Ascending aorta (tissue), 2 donors: ENCODE measurements at regions not wholly inside any gene's neighbourhood (a gene's known extent, or its start where the extent isn't known, plus 50 kb on each side); places are given as distances from the start of the nearest gene placed in this dataset.
A peak's percentile ranks its signal among the peaks of the same experiment; 100 is the strongest.

Experiments
- DNase-seq, 2 donors: peaks; one replicate each; pipeline ENCODE4 v3.0.0-alpha.2; 2019; ENCODE audit warnings: low spot score in 2 of 2
- H3K27ac ChIP-seq, 2 donors: fragments of 200-600 bp; sonication (generic); one replicate each; pipeline ENCODE4 v1.5.1; 2016 to 2017; ENCODE audit warnings: mild to moderate bottlenecking in 1 of 2
- H3K27me3 ChIP-seq: fragments of 200-600 bp; sonication (generic); one replicate; pipeline ENCODE4 v1.5.1; 2017
- H3K36me3 ChIP-seq, 2 donors: fragments of 200-600 bp; sonication (generic); one replicate each; pipeline ENCODE4 v1.5.1; 2016
- H3K4me1 ChIP-seq, 2 donors: fragments of 200-600 bp; sonication (generic); one replicate each; pipeline ENCODE4 v1.5.1; 2016 to 2017; ENCODE audit warnings: mild to moderate bottlenecking in 1 of 2
- H3K4me3 ChIP-seq, 2 donors: fragments of 200-600 bp; sonication (generic); one replicate each; pipeline ENCODE4 v1.5.1; 2016 to 2017; ENCODE audit warnings: mild to moderate bottlenecking in 1 of 2
- H3K9me3 ChIP-seq, 2 donors: fragments of 200-600 bp; sonication (generic); one replicate each; pipeline ENCODE4 v1.5.1; 2016
- CTCF ChIP-seq, 3 experiments: fragments of 200-600 bp in 2 of 3; fragments of 450-650 bp in 1 of 3; sonication (generic) in 2 of 3; IDR thresholded peaks; one replicate each; pipeline ENCODE4 v1.5.1; 2016 to 2019; ENCODE audit warnings: antibody characterized with exemption in 3 of 3, mild to moderate bottlenecking in 1 of 3, moderate library complexity in 1 of 3
- intact Hi-C: fragments of 100-400 bp; cut with DNase I; formaldehyde crosslinking; loops from one replicate; pipeline ENCODE4 v1.15.1; 2023

- TF ChIP-seq CTCF (IDR thresholded peaks at IDR 0.05) = peak; percentile 27 to 62 (median 53)
These were observed 224.8 kb downstream of the NHLRC3 start for GRCh38 chr13:39263033-39263432.

GRCh38 chr13:39263531-39263930, 225.3 kb downstream of the NHLRC3 start:
- Histone ChIP-seq H3K4me3 (no peak overlapping the region), H3K27ac (no peak overlapping the region), H3K9me3 (no peaks in the 10 kb centered on the region), H3K36me3 (no peaks in the 10 kb centered on the region), H3K4me1 (no peaks in the 10 kb centered on the region), H3K27me3 (no peaks in the 10 kb centered on the region)
- no peak for DNase-seq
- intact Hi-C loops = loop anchor here (2.0 kb wide), 1 partner anchor 117 kb away; no protein-coding TSS in a partner anchor
- TF ChIP-seq CTCF (IDR thresholded peaks at IDR 0.05) = no peak

More at GRCh38 chr13:39263033-39263432, 224.8 kb downstream of the NHLRC3 start:
- Histone ChIP-seq H3K36me3 (no peaks in the 10 kb centered on the region), H3K4me3 (no peak overlapping the region), H3K9me3 (no peaks in the 10 kb centered on the region), H3K27ac (no peak overlapping the region), H3K4me1 (no peaks in the 10 kb centered on the region), H3K27me3 (no peaks in the 10 kb centered on the region)
- intact Hi-C loops = loop anchor here (2.0 kb wide), 1 partner anchor 116 kb away; no protein-coding TSS in a partner anchor
- peak in 1 of 2 donors; percentile 67 for DNase-seq

GRCh38 chr13:39266426-39266825, 228.2 kb downstream of the NHLRC3 start:
- intact Hi-C loops = no loop called here
- Histone ChIP-seq H3K27me3 (no peaks in the 10 kb centered on the region), H3K36me3 (no peaks in the 10 kb centered on the region), H3K9me3 (no peaks in the 10 kb centered on the region), H3K4me3 (no peak overlapping the region), H3K27ac (no peak overlapping the region), H3K4me1 (no peaks in the 10 kb centered on the region)
- DNase-seq = no peak
- TF ChIP-seq CTCF (IDR thresholded peaks at IDR 0.05) = no peak

GRCh38 chr13:39268398-39268797, 230.1 kb downstream of the NHLRC3 start:
- Histone ChIP-seq H3K4me3 (no peak overlapping the region), H3K36me3 (no peaks in the 10 kb centered on the region), H3K27me3 (no peaks in the 10 kb centered on the region), H3K9me3 (no peaks in the 10 kb centered on the region), H3K27ac (no peak overlapping the region), H3K4me1 (no peaks in the 10 kb centered on the region)
- DNase-seq = no peak
- intact Hi-C loops = no loop called here
- TF ChIP-seq CTCF (IDR thresholded peaks at IDR 0.05) = no peak

GRCh38 chr13:39269004-39269403, 230.7 kb downstream of the NHLRC3 start:
- Histone ChIP-seq H3K36me3 (no peaks in the 10 kb centered on the region), H3K4me3 (no peak overlapping the region), H3K27ac (no peak overlapping the region), H3K27me3 (no peaks in the 10 kb centered on the region), H3K9me3 (no peaks in the 10 kb centered on the region), H3K4me1 (no peaks in the 10 kb centered on the region)
- no peak for DNase-seq
- TF ChIP-seq CTCF (IDR thresholded peaks at IDR 0.05) = no peak
- intact Hi-C loops = no loop called here

GRCh38 chr13:39269411-39269810, 231.2 kb downstream of the NHLRC3 start:
- H3K9me3 ChIP-seq = no peaks in the 10 kb centered on the region

More at GRCh38 chr13:39269411-39269810, 231.2 kb downstream of the NHLRC3 start:
- Histone ChIP-seq H3K36me3 (no peaks in the 10 kb centered on the region), H3K4me3 (no peak overlapping the region), H3K4me1 (no peaks in the 10 kb centered on the region), H3K27ac (no peak overlapping the region), H3K27me3 (no peaks in the 10 kb centered on the region)
- DNase-seq = no peak
- TF ChIP-seq CTCF (IDR thresholded peaks at IDR 0.05) = no peak
- intact Hi-C loops = no loop called here
